ENCODE measurements at regions not wholly inside any gene's neighbourhood (a gene's known extent, or its start where the extent isn't known, plus 50 kb on each side); places are given as distances from the start of the nearest gene placed in this dataset.

GRCh38 chr11:17148536-17148935 is 59.2 kb downstream of the PIK3C2A start:
- DNase-seq (ENCODE audit: low read depth, low spot score), result no peak
- FAIRE-seq, result no peak
- dilution Hi-C loops (cut with MboI; ENCODE audit: extremely low pct_ligation_motif_present, low sequenced_read_pairs), result no loop called here
- H3K9me1 ChIP-seq (ENCODE audit: control insufficient read depth, extremely low read depth, insufficient read depth, low read length), result no peaks in the 10 kb centered on the region
- H3K27ac ChIP-seq (ENCODE audit: control insufficient read depth, insufficient read depth, low read length), result no peak overlapping the region
- no peak for TF ChIP-seq EZH2 (IDR thresholded peaks at IDR 0.05; ENCODE audit: low read length)
- TF ChIP-seq, protein P1, sequence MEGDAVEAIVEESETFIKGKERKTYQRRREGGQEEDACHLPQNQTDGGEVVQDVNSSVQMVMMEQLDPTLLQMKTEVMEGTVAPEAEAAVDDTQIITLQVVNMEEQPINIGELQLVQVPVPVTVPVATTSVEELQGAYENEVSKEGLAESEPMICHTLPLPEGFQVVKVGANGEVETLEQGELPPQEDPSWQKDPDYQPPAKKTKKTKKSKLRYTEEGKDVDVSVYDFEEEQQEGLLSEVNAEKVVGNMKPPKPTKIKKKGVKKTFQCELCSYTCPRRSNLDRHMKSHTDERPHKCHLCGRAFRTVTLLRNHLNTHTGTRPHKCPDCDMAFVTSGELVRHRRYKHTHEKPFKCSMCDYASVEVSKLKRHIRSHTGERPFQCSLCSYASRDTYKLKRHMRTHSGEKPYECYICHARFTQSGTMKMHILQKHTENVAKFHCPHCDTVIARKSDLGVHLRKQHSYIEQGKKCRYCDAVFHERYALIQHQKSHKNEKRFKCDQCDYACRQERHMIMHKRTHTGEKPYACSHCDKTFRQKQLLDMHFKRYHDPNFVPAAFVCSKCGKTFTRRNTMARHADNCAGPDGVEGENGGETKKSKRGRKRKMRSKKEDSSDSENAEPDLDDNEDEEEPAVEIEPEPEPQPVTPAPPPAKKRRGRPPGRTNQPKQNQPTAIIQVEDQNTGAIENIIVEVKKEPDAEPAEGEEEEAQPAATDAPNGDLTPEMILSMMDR (optimal IDR thresholded peaks at IDR 0.05 in 1 of 3, IDR thresholded peaks at IDR 0.05 in 1 of 3, conservative IDR thresholded peaks at IDR 0.05 in 1 of 3; ENCODE audit: extremely low read depth in 1 of 3, insufficient read depth in 2 of 3, low read length in 3 of 3), result no peak
- H3K4me1 ChIP-seq (ENCODE audit: control insufficient read depth, extremely low read depth, insufficient read depth, low read length), result no peaks in the 10 kb centered on the region
- H3K4me2 ChIP-seq (ENCODE audit: control insufficient read depth, extremely low read depth, insufficient read depth, low read depth, low read length), result no peak overlapping the region
- H3K36me3 ChIP-seq (ENCODE audit: control insufficient read depth in 2 of 2, extremely low read depth in 1 of 2, insufficient read depth in 2 of 2, low read length in 2 of 2), result peaks cover 4 to 5% of the 10 kb centered on the region in 2 experiments
- no peaks in the 10 kb centered on the region for H3K9me3 ChIP-seq (ENCODE audit: control insufficient read depth, low read depth, low read length)
- no peak overlapping the region for H2AFZ ChIP-seq (ENCODE audit: control insufficient read depth, low read length)
- H3K79me2 ChIP-seq (ENCODE audit: control insufficient read depth, insufficient read depth, low read length), result peaks cover 7% of the 10 kb centered on the region
- no peak overlapping the region for H3K4me3 ChIP-seq (ENCODE audit: control insufficient read depth in 2 of 3, extremely low read depth in 1 of 3, insufficient read depth in 2 of 3, low read depth in 1 of 3, low read length in 3 of 3)
- H3K9ac ChIP-seq (ENCODE audit: control insufficient read depth, extremely low read depth, insufficient read depth, low read length), result no peak overlapping the region
- H3K27me3 ChIP-seq (ENCODE audit: control insufficient read depth, extremely low read depth, insufficient read depth, low read length), result no peaks in the 10 kb centered on the region
- H4K20me1 ChIP-seq (ENCODE audit: control insufficient read depth, extremely low read depth, insufficient read depth, low read length), result no peaks in the 10 kb centered on the region

- no peaks in the 10 kb centered on the region for H3K9me3 ChIP-seq (ENCODE audit: control insufficient read depth, low read depth, low read length)
- H4K20me1 ChIP-seq (ENCODE audit: control insufficient read depth, extremely low read depth, insufficient read depth, low read length), result no peaks in the 10 kb centered on the region
- no peaks in the 10 kb centered on the region for H3K4me1 ChIP-seq (ENCODE audit: control insufficient read depth, extremely low read depth, insufficient read depth, low read length)
- no peak overlapping the region for H3K27ac ChIP-seq (ENCODE audit: control insufficient read depth, insufficient read depth, low read length)
- no peaks in the 10 kb centered on the region for H3K9me1 ChIP-seq (ENCODE audit: control insufficient read depth, extremely low read depth, insufficient read depth, low read length)
- peaks cover 4 to 7% of the 10 kb centered on the region in 2 experiments for H3K36me3 ChIP-seq (ENCODE audit: control insufficient read depth in 2 of 2, extremely low read depth in 1 of 2, insufficient read depth in 2 of 2, low read length in 2 of 2)
- no peaks in the 10 kb centered on the region for H3K27me3 ChIP-seq (ENCODE audit: control insufficient read depth, extremely low read depth, insufficient read depth, low read length)
- H2AFZ ChIP-seq (ENCODE audit: control insufficient read depth, low read length), result no peak overlapping the region
- no peak overlapping the region for H3K9ac ChIP-seq (ENCODE audit: control insufficient read depth, extremely low read depth, insufficient read depth, low read length)
- no peak overlapping the region for H3K4me3 ChIP-seq (ENCODE audit: control insufficient read depth in 2 of 3, extremely low read depth in 1 of 3, insufficient read depth in 2 of 3, low read depth in 1 of 3, low read length in 3 of 3)
- DNase-seq (ENCODE audit: low read depth, low spot score), result no peak
- no peak for FAIRE-seq
- peaks cover 2% of the 10 kb centered on the region for H3K79me2 ChIP-seq (ENCODE audit: control insufficient read depth, insufficient read depth, low read length)
- H3K4me2 ChIP-seq (ENCODE audit: control insufficient read depth, extremely low read depth, insufficient read depth, low read depth, low read length), result no peak overlapping the region
- no peak for TF ChIP-seq EZH2 (IDR thresholded peaks at IDR 0.05; ENCODE audit: low read length)
- TF ChIP-seq, protein P1 (optimal IDR thresholded peaks at IDR 0.05 in 1 of 3, IDR thresholded peaks at IDR 0.05 in 1 of 3, conservative IDR thresholded peaks at IDR 0.05 in 1 of 3; ENCODE audit: extremely low read depth in 1 of 3, insufficient read depth in 2 of 3, low read length in 3 of 3), result no peak
- dilution Hi-C loops (cut with MboI; ENCODE audit: extremely low pct_ligation_motif_present, low sequenced_read_pairs), result no loop called here
These were observed 61.8 kb downstream of the PIK3C2A start for GRCh38 chr11:17145972-17146371.
